Central memory CD8-positive, alpha-beta T cell (primary cell): ENCODE measurements at regions not wholly inside any gene's neighbourhood (a gene's known extent, or its start where the extent isn't known, plus 50 kb on each side); places are given as distances from the start of the nearest gene placed in this dataset.

Experiments used
- ATAC-seq: fragments of 150-1000 bp; cut with Tn5 transposase; replicated peaks from 2 replicates; pipeline ENCODE4 v1.10.0; 2022; ENCODE audit warnings: mild to moderate bottlenecking, moderate FRiP score, moderate number of reproducible peaks; ENCODE audit not compliant: poor library complexity, severe bottlenecking; ENCODE audit errors: extremely low read depth
- DNase-seq, 2 donors: peaks; one replicate each; pipeline ENCODE4 v3.0.0; 2021; ENCODE audit warnings: low spot score in 2 of 2
- H3K27ac Mint-ChIP-seq: one replicate; pipeline ENCODE4 v1.8.0; 2022; ENCODE audit warnings: low read depth, mild to moderate bottlenecking, moderate library complexity, mixed read lengths
- H3K27me3 Mint-ChIP-seq: one replicate; pipeline ENCODE4 v1.8.0; 2022; ENCODE audit warnings: mixed read lengths
- H3K36me3 Mint-ChIP-seq: one replicate; pipeline ENCODE4 v1.8.0; 2022; ENCODE audit warnings: mild to moderate bottlenecking, moderate library complexity, mixed read lengths; ENCODE audit not compliant: insufficient read depth
- H3K4me1 Mint-ChIP-seq: one replicate; pipeline ENCODE4 v1.8.0; 2022; ENCODE audit warnings: mixed read lengths
- H3K4me3 Mint-ChIP-seq: one replicate; pipeline ENCODE4 v1.8.0; 2022; ENCODE audit warnings: mild to moderate bottlenecking, moderate library complexity, mixed read lengths
- H3K9me3 Mint-ChIP-seq: one replicate; pipeline ENCODE4 v1.8.0; 2022; ENCODE audit warnings: mixed read lengths

GRCh38 chr9:17942498-17942897 lies 363.6 kb downstream of the SH3GL2 start:
- no peaks in the 10 kb centered on the region for H3K4me1 Mint-ChIP-seq
- H3K9me3 Mint-ChIP-seq = peaks cover 20% of the 10 kb centered on the region
- no peak for ATAC-seq
- no peaks in the 10 kb centered on the region for H3K36me3 Mint-ChIP-seq
- DNase-seq = no peak
- no peak overlapping the region for H3K27ac Mint-ChIP-seq
- no peaks in the 10 kb centered on the region for H3K27me3 Mint-ChIP-seq
- H3K4me3 Mint-ChIP-seq = no peak overlapping the region

GRCh38 chr9:17955409-17955808 lies 376.5 kb downstream of the SH3GL2 start:
- H3K36me3 Mint-ChIP-seq = no peaks in the 10 kb centered on the region

GRCh38 chr9:17958363-17958762 lies 379.5 kb downstream of the SH3GL2 start:
- Mint-ChIP-seq H3K36me3 (no peaks in the 10 kb centered on the region), H3K27ac (no peak overlapping the region), H3K27me3 (no peaks in the 10 kb centered on the region), H3K4me3 (no peak overlapping the region), H3K9me3 (peaks cover 6% of the 10 kb centered on the region), H3K4me1 (no peaks in the 10 kb centered on the region)
- DNase-seq (no peak), ATAC-seq (no peak)

More at GRCh38 chr9:17955409-17955808, 376.5 kb downstream of the SH3GL2 start:
- Mint-ChIP-seq H3K9me3 (peaks cover 6% of the 10 kb centered on the region), H3K4me3 (no peak overlapping the region), H3K4me1 (no peaks in the 10 kb centered on the region), H3K27me3 (no peaks in the 10 kb centered on the region), H3K27ac (no peak overlapping the region)
- ATAC-seq (no peak), DNase-seq (no peak)

GRCh38 chr9:17962747-17963146 lies 383.9 kb downstream of the SH3GL2 start:
- peaks cover 5% of the 10 kb centered on the region for H3K9me3 Mint-ChIP-seq
- no peak for ATAC-seq
- no peaks in the 10 kb centered on the region for H3K27me3 Mint-ChIP-seq
- H3K27ac Mint-ChIP-seq = no peak overlapping the region
- DNase-seq = no peak
- no peaks in the 10 kb centered on the region for H3K36me3 Mint-ChIP-seq
- H3K4me1 Mint-ChIP-seq = no peaks in the 10 kb centered on the region
- no peak overlapping the region for H3K4me3 Mint-ChIP-seq

- Mint-ChIP-seq H3K9me3 (peaks cover 5% of the 10 kb centered on the region), H3K27ac (no peak overlapping the region), H3K4me1 (no peaks in the 10 kb centered on the region), H3K27me3 (no peaks in the 10 kb centered on the region), H3K36me3 (no peaks in the 10 kb centered on the region), H3K4me3 (no peak overlapping the region)
- DNase-seq (no peak), ATAC-seq (no peak)
These were observed 384.6 kb downstream of the SH3GL2 start for GRCh38 chr9:17963498-17963897.

- ATAC-seq = no peak
- no peak overlapping the region for H3K4me3 Mint-ChIP-seq
- no peak for DNase-seq
- no peak overlapping the region for H3K27ac Mint-ChIP-seq
- peaks cover 13% of the 10 kb centered on the region for H3K9me3 Mint-ChIP-seq
- H3K4me1 Mint-ChIP-seq = no peaks in the 10 kb centered on the region
- no peaks in the 10 kb centered on the region for H3K36me3 Mint-ChIP-seq
- H3K27me3 Mint-ChIP-seq = no peaks in the 10 kb centered on the region
These were observed 388.9 kb downstream of the SH3GL2 start for GRCh38 chr9:17967731-17968130.

- H3K9me3 Mint-ChIP-seq = peaks cover 13% of the 10 kb centered on the region
- H3K27me3 Mint-ChIP-seq = no peaks in the 10 kb centered on the region
- DNase-seq (no peak), ATAC-seq (no peak)
- no peaks in the 10 kb centered on the region for H3K4me1 Mint-ChIP-seq
- no peak overlapping the region for H3K27ac Mint-ChIP-seq
- H3K4me3 Mint-ChIP-seq = no peak overlapping the region
- H3K36me3 Mint-ChIP-seq = no peaks in the 10 kb centered on the region
These were observed 390.4 kb downstream of the SH3GL2 start for GRCh38 chr9:17969232-17969631.

- peaks cover 13% of the 10 kb centered on the region for H3K9me3 Mint-ChIP-seq
- no peaks in the 10 kb centered on the region for H3K36me3 Mint-ChIP-seq
- DNase-seq (no peak), ATAC-seq (no peak)
- H3K27ac Mint-ChIP-seq = no peak overlapping the region
- H3K27me3 Mint-ChIP-seq = no peaks in the 10 kb centered on the region
- H3K4me1 Mint-ChIP-seq = no peaks in the 10 kb centered on the region
- no peak overlapping the region for H3K4me3 Mint-ChIP-seq
These were observed 391.4 kb downstream of the SH3GL2 start for GRCh38 chr9:17970277-17970676.

- H3K27ac Mint-ChIP-seq = peak overlapping the region; percentile 54
- H3K36me3 Mint-ChIP-seq = peaks cover 1% of the 10 kb centered on the region
- H3K9me3 Mint-ChIP-seq = peaks cover 16% of the 10 kb centered on the region
- DNase-seq = no peak
- no peaks in the 10 kb centered on the region for H3K27me3 Mint-ChIP-seq
- ATAC-seq = no peak
- no peaks in the 10 kb centered on the region for H3K4me1 Mint-ChIP-seq
- no peak overlapping the region for H3K4me3 Mint-ChIP-seq
These were observed 399.9 kb downstream of the SH3GL2 start for GRCh38 chr9:17978773-17979172.

- no peaks in the 10 kb centered on the region for H3K4me1 Mint-ChIP-seq
- H3K27me3 Mint-ChIP-seq = no peaks in the 10 kb centered on the region
- ATAC-seq = no peak
- no peaks in the 10 kb centered on the region for H3K9me3 Mint-ChIP-seq
- H3K36me3 Mint-ChIP-seq = no peaks in the 10 kb centered on the region
- H3K27ac Mint-ChIP-seq = no peak overlapping the region
- H3K4me3 Mint-ChIP-seq = no peak overlapping the region
- no peak for DNase-seq
These were observed 407.7 kb downstream of the SH3GL2 start for GRCh38 chr9:17986595-17986994.

- Mint-ChIP-seq H3K9me3 (no peaks in the 10 kb centered on the region), H3K36me3 (no peaks in the 10 kb centered on the region), H3K27me3 (no peaks in the 10 kb centered on the region), H3K4me3 (no peak overlapping the region), H3K4me1 (no peaks in the 10 kb centered on the region), H3K27ac (no peak overlapping the region)
- no peak for ATAC-seq
- DNase-seq = no peak
These were observed 408.3 kb downstream of the SH3GL2 start for GRCh38 chr9:17987189-17987588.

GRCh38 chr9:17988489-17988888 lies 409.6 kb downstream of the SH3GL2 start:
- Mint-ChIP-seq H3K9me3 (no peaks in the 10 kb centered on the region), H3K4me1 (no peaks in the 10 kb centered on the region), H3K27me3 (no peaks in the 10 kb centered on the region), H3K27ac (no peak overlapping the region), H3K36me3 (no peaks in the 10 kb centered on the region), H3K4me3 (no peak overlapping the region)
- DNase-seq = no peak
- ATAC-seq = no peak

- DNase-seq = no peak
- H3K4me3 Mint-ChIP-seq = no peak overlapping the region
- no peaks in the 10 kb centered on the region for H3K9me3 Mint-ChIP-seq
- H3K27me3 Mint-ChIP-seq = no peaks in the 10 kb centered on the region
- H3K27ac Mint-ChIP-seq = no peak overlapping the region
- no peaks in the 10 kb centered on the region for H3K4me1 Mint-ChIP-seq
- no peak for ATAC-seq
- H3K36me3 Mint-ChIP-seq = no peaks in the 10 kb centered on the region
These were observed 411.7 kb downstream of the SH3GL2 start for GRCh38 chr9:17990602-17991001.

- ATAC-seq (no peak), DNase-seq (no peak)
- peaks cover 8% of the 10 kb centered on the region for H3K9me3 Mint-ChIP-seq
- no peaks in the 10 kb centered on the region for H3K4me1 Mint-ChIP-seq
- no peaks in the 10 kb centered on the region for H3K36me3 Mint-ChIP-seq
- no peak overlapping the region for H3K27ac Mint-ChIP-seq
- H3K27me3 Mint-ChIP-seq = no peaks in the 10 kb centered on the region
- H3K4me3 Mint-ChIP-seq = no peak overlapping the region
These were observed 414.2 kb downstream of the SH3GL2 start for GRCh38 chr9:17993024-17993423.
